ENCODE measurements at regions not wholly inside any gene's neighbourhood (a gene's known extent, or its start where the extent isn't known, plus 50 kb on each side); places are given as distances from the start of the nearest gene placed in this dataset.

- intact Hi-C loops (cut with DNase I; ENCODE audit: low total_unique reads) = no loop called here
Measured at GRCh38 chr4:40698733-40699132, 51.0 kb upstream of the NSUN7 start.

DNA sequence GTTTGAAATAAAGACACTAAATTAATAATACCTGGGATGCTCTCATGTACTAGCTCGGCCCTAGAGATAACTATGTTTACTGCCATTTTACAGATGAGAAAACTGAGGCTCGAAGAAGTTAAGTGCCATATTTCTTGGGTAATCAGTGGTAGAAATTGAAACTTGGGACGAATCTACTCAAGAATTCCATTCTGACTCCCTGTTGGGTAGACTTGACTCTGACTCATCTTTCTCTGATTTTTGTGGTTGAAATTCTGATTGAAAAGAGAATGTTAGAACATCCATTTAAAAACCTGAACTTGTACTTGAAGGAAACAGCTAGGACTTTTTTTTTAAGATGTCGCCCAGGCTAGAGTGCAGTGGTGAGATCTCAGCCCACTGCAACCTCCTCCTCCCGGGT, 50.1 kb upstream of the NSUN7 start:
- TF ChIP-seq, protein P1, sequence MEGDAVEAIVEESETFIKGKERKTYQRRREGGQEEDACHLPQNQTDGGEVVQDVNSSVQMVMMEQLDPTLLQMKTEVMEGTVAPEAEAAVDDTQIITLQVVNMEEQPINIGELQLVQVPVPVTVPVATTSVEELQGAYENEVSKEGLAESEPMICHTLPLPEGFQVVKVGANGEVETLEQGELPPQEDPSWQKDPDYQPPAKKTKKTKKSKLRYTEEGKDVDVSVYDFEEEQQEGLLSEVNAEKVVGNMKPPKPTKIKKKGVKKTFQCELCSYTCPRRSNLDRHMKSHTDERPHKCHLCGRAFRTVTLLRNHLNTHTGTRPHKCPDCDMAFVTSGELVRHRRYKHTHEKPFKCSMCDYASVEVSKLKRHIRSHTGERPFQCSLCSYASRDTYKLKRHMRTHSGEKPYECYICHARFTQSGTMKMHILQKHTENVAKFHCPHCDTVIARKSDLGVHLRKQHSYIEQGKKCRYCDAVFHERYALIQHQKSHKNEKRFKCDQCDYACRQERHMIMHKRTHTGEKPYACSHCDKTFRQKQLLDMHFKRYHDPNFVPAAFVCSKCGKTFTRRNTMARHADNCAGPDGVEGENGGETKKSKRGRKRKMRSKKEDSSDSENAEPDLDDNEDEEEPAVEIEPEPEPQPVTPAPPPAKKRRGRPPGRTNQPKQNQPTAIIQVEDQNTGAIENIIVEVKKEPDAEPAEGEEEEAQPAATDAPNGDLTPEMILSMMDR (IDR thresholded peaks at IDR 0.05) = no peak
- TF ChIP-seq POLR2A (IDR thresholded peaks at IDR 0.05) (no peak), EP300 (IDR thresholded peaks at IDR 0.05) (no peak), POLR2AphosphoS5 (IDR thresholded peaks at IDR 0.05) (no peak)
- no peak overlapping the region for H3K4me3 ChIP-seq
- H3K36me3 ChIP-seq = no peaks in the 10 kb centered on the region
- H3K27me3 ChIP-seq = no peaks in the 10 kb centered on the region
- no peak for DNase-seq
- no peak overlapping the region for H3K27ac ChIP-seq
- 84 to 90% (median 88%) methylated on average over 5 of the region's 5 CpGs for WGBS, 5 donors
- H3K4me1 ChIP-seq = peaks cover 7 to 13% (median 9%) of the 10 kb centered on the region in 4 donors
- intact Hi-C loops (cut with DNase I; ENCODE audit: low total_unique reads) = no loop called here
- no peaks in the 10 kb centered on the region for H3K9me3 ChIP-seq

More at GRCh38 chr4:40698733-40699132, 51.0 kb upstream of the NSUN7 start:
- no peak overlapping the region for H3K4me3 ChIP-seq
- no peak for TF ChIP-seq POLR2A (IDR thresholded peaks at IDR 0.05)
- TF ChIP-seq, protein P1 (IDR thresholded peaks at IDR 0.05) = no peak
- no peak for TF ChIP-seq POLR2AphosphoS5 (IDR thresholded peaks at IDR 0.05)
- TF ChIP-seq EP300 (IDR thresholded peaks at IDR 0.05) = no peak
- no peaks in the 10 kb centered on the region for H3K36me3 ChIP-seq
- H3K4me1 ChIP-seq = peaks cover 7 to 13% (median 9%) of the 10 kb centered on the region in 4 donors
- no peak for DNase-seq
- H3K9me3 ChIP-seq = no peaks in the 10 kb centered on the region
- no peaks in the 10 kb centered on the region for H3K27me3 ChIP-seq
- 73 to 93% (median 78%) methylated on average over 1 of the region's 1 CpG for WGBS, 5 donors
- H3K27ac ChIP-seq = no peak overlapping the region

All from stomach (tissue), 8 donors.